IMR-90 (cell line): ENCODE measurements at regions not wholly inside any gene's neighbourhood (a gene's known extent, or its start where the extent isn't known, plus 50 kb on each side); places are given as distances from the start of the nearest gene placed in this dataset.

Source experiments
- ATAC-seq: fragments of 200-7000 bp; cut with Tn5 transposase; 2 replicates; pipeline ENCODE4 v1.9.1; 2020; ENCODE audit warnings: low read depth, mild to moderate bottlenecking, moderate library complexity
- BruUV-seq: library from RNA; stranded (reverse); fragments of 400-500 nt; replicated peaks from 2 replicates; lab custom pipeline; 2021; lab: Mats Ljungman, UMichigan
- CTCF ChIA-PET: fragments of 300-600 bp; formaldehyde crosslinking; extraction: SDS; loops from one replicate; lab custom pipeline; 2021; ENCODE audit warnings: antibody characterized with exemption; lab: Yijun Ruan, JAX
- POLR2A ChIA-PET: fragments of 300-600 bp; sonication (Branson Sonifier 250); formaldehyde crosslinking; loops from one replicate; lab custom pipeline; 2022; ENCODE audit warnings: antibody characterized with exemption; ENCODE audit not compliant: unreplicated experiment; lab: Charles Lee
- DNase-seq: peaks from one replicate; pipeline ENCODE4 v3.0.0; 2013
- H2AFZ ChIP-seq: replicated peaks from 2 replicates; pipeline ENCODE3; 2013; ENCODE audit warnings: low read length, mild to moderate bottlenecking; ENCODE audit not compliant: poor library complexity
- H2AK5ac ChIP-seq: 2 replicates; pipeline ENCODE4 v1.6.1; 2013; ENCODE audit warnings: low read depth, low read length, inconsistent platforms
- H2AK9ac ChIP-seq: replicated peaks from 2 replicates; pipeline ENCODE3; 2013; ENCODE audit warnings: mild to moderate bottlenecking, low read depth, low read length, moderate library complexity; ENCODE audit not compliant: poor library complexity
- H2BK120ac ChIP-seq: 2 replicates; pipeline ENCODE4 v1.6.1; 2013; ENCODE audit warnings: low read depth, low read length, inconsistent platforms
- H2BK15ac ChIP-seq: 3 replicates; pipeline ENCODE4 v1.6.1; 2013; ENCODE audit warnings: low read depth, low read length, inconsistent platforms
- H2BK20ac ChIP-seq: 2 replicates; pipeline ENCODE4 v1.6.1; 2013; ENCODE audit warnings: low read depth, mild to moderate bottlenecking, inconsistent platforms, low read length, moderate library complexity
- H2BK5ac ChIP-seq: 2 replicates; pipeline ENCODE4 v1.6.1; 2013; ENCODE audit warnings: mild to moderate bottlenecking, low read depth, low read length, inconsistent platforms; ENCODE audit not compliant: poor library complexity, severe bottlenecking
- H3K14ac ChIP-seq: replicated peaks from 2 replicates; pipeline ENCODE4 v1.6.1; 2013; ENCODE audit warnings: low read depth, low read length, inconsistent platforms
- H3K18ac ChIP-seq: 2 replicates; pipeline ENCODE4 v1.6.1; 2013; ENCODE audit warnings: low read depth, low read length, control low read depth
- H3K23ac ChIP-seq: 2 replicates; pipeline ENCODE4 v1.6.1; 2013; ENCODE audit warnings: low read depth, low read length, inconsistent platforms
- H3K27ac ChIP-seq: 2 replicates; pipeline ENCODE4 v1.5.1; 2013; ENCODE audit warnings: mild to moderate bottlenecking, control low read depth, low read length; ENCODE audit not compliant: insufficient read depth
- H3K27me3 ChIP-seq: 2 replicates; pipeline ENCODE4 v1.6.1; 2013; ENCODE audit warnings: low read length; ENCODE audit not compliant: control insufficient read depth, insufficient read depth
- H3K36me3 ChIP-seq: 2 replicates; pipeline ENCODE4 v1.6.1; 2013; ENCODE audit warnings: low read length, mixed read lengths; ENCODE audit not compliant: control insufficient read depth, insufficient read depth
- H3K4ac ChIP-seq: 2 replicates; pipeline ENCODE4 v1.6.1; 2013; ENCODE audit warnings: low read depth, low read length, inconsistent platforms
- H3K4me1 ChIP-seq: 2 replicates; pipeline ENCODE4 v1.6.1; 2013; ENCODE audit warnings: low read length, mixed read lengths; ENCODE audit not compliant: control insufficient read depth, insufficient read depth
- H3K4me2 ChIP-seq: 2 replicates; pipeline ENCODE4 v1.6.1; 2013; ENCODE audit warnings: low read depth, mild to moderate bottlenecking, control low read depth, low read length, moderate library complexity
- H3K4me3 ChIP-seq: 2 replicates; pipeline ENCODE4 v1.5.1; 2013; ENCODE audit warnings: low read depth, mild to moderate bottlenecking, control low read depth, low read length, moderate library complexity; ENCODE audit not compliant: insufficient read depth
- H3K56ac ChIP-seq: 2 replicates; pipeline ENCODE4 v1.6.1; 2013; ENCODE audit warnings: low read length, inconsistent platforms; ENCODE audit not compliant: insufficient read depth; ENCODE audit errors: extremely low read depth
- H3K79me1 ChIP-seq, 2 experiments: 2 replicates each; pipeline ENCODE4 v1.6.1; 2013; ENCODE audit warnings: low read length in 2 of 2, inconsistent platforms in 1 of 2, low read depth in 1 of 2
- H3K9ac ChIP-seq: 2 replicates; pipeline ENCODE4 v1.6.1; 2013; ENCODE audit warnings: low read depth, low read length, control low read depth
- H3K9me1 ChIP-seq: 2 replicates; pipeline ENCODE4 v1.6.1; 2013; ENCODE audit warnings: low read length, inconsistent platforms; ENCODE audit not compliant: insufficient read depth
- H3K9me3 ChIP-seq: 2 replicates; pipeline ENCODE4 v1.6.1; 2013; ENCODE audit warnings: low read length; ENCODE audit not compliant: control insufficient read depth, insufficient read depth
- H4K20me1 ChIP-seq: 2 replicates; pipeline ENCODE4 v1.6.1; 2013; ENCODE audit warnings: low read length, inconsistent platforms; ENCODE audit not compliant: insufficient read depth
- H4K5ac ChIP-seq: 2 replicates; pipeline ENCODE4 v1.6.1; 2013; ENCODE audit warnings: mild to moderate bottlenecking, low read depth, low read length, control low read depth
- H4K8ac ChIP-seq, 2 experiments: 2 replicates each; pipeline ENCODE4 v1.6.1; 2013; ENCODE audit warnings: low read depth in 2 of 2, low read length in 2 of 2, control low read depth in 1 of 2, inconsistent platforms in 1 of 2
- H4K91ac ChIP-seq: 2 replicates; pipeline ENCODE4 v1.6.1; 2013; ENCODE audit warnings: low read depth, low read length, inconsistent platforms; ENCODE audit not compliant: insufficient read depth
- BHLHE40 ChIP-seq: fragments of 150-350 bp; IDR thresholded peaks from 2 replicates; pipeline ENCODE4 v1.6.1; 2016; ENCODE audit warnings: mild to moderate bottlenecking, low read depth, low read length
- CEBPB ChIP-seq: IDR thresholded peaks from 2 replicates; pipeline ENCODE4 v1.6.1; 2012; ENCODE audit warnings: low read depth, low read length, improper control_type of control experiment
- CHD1 ChIP-seq: IDR thresholded peaks from 2 replicates; pipeline ENCODE4 v1.6.1; 2012; ENCODE audit warnings: low read depth, low read length, improper control_type of control experiment
- CTCF ChIP-seq: conservative IDR thresholded peaks from 2 replicates; pipeline ENCODE4 v1.5.1; 2012; ENCODE audit warnings: mild to moderate bottlenecking, low read depth, low read length, improper control_type of control experiment
- ELK1 ChIP-seq: fragments of 150-350 bp; IDR thresholded peaks from 2 replicates; pipeline ENCODE4 v1.6.1; 2016; ENCODE audit warnings: low read depth, mild to moderate bottlenecking, low read length, moderate library complexity, borderline replicate concordance
- FOS ChIP-seq: fragments of 150-350 bp; IDR thresholded peaks from 2 replicates; pipeline ENCODE4 v1.6.1; 2016; ENCODE audit warnings: low read depth, low read length
- MAFK ChIP-seq: IDR thresholded peaks from 2 replicates; pipeline ENCODE4 v1.6.1; 2012; ENCODE audit warnings: low read depth, low read length, improper control_type of control experiment
- MAZ ChIP-seq: IDR thresholded peaks from 2 replicates; pipeline ENCODE4 v1.6.1; 2012; ENCODE audit warnings: low read depth, mild to moderate bottlenecking, low read length, improper control_type of control experiment, moderate library complexity, borderline replicate concordance
- MXI1 ChIP-seq: IDR thresholded peaks from 2 replicates; pipeline ENCODE4 v1.6.1; 2012; ENCODE audit warnings: low read depth, mild to moderate bottlenecking, low read length, moderate library complexity, borderline replicate concordance
- NFE2L2 ChIP-seq: fragments of 150-350 bp; IDR thresholded peaks from 2 replicates; pipeline ENCODE4 v1.6.1; 2016; ENCODE audit warnings: low read depth, mild to moderate bottlenecking, low read length
- POLR2A ChIP-seq: IDR thresholded peaks from 2 replicates; pipeline ENCODE4 v1.6.1; 2012; ENCODE audit warnings: mild to moderate bottlenecking, low read depth, low read length
- RAD21 ChIP-seq: IDR thresholded peaks from 2 replicates; pipeline ENCODE4 v1.6.1; 2012; ENCODE audit warnings: low read length, improper control_type of control experiment
- RCOR1 ChIP-seq: IDR thresholded peaks from 2 replicates; pipeline ENCODE4 v1.6.1; 2012; ENCODE audit warnings: mild to moderate bottlenecking, low read length, improper control_type of control experiment; ENCODE audit not compliant: insufficient replicate concordance
- RFX5 ChIP-seq: IDR thresholded peaks from 2 replicates; pipeline ENCODE4 v1.8.0; 2012; ENCODE audit warnings: low read depth, mild to moderate bottlenecking, low read length, moderate library complexity
- SMC3 ChIP-seq: fragments of 150-350 bp; IDR thresholded peaks from 2 replicates; pipeline ENCODE4 v1.6.1; 2016; ENCODE audit warnings: low read depth, mild to moderate bottlenecking, antibody characterized with exemption, low read length, moderate library complexity
- USF2 ChIP-seq: fragments of 150-350 bp; IDR thresholded peaks from 2 replicates; pipeline ENCODE4 v1.6.1; 2017; ENCODE audit warnings: mild to moderate bottlenecking, antibody characterized with exemption, low read length, low read depth
- dilution Hi-C: fragments of 300-500 bp; cut with HindIII; formaldehyde crosslinking; loops from one replicate; pipeline ENCODE4 v1.14.3; 2018; ENCODE audit warnings: low sequenced_read_pairs; ENCODE audit not compliant: unreplicated experiment
- in situ Hi-C: fragments of 300-500 bp; cut with MboI; formaldehyde crosslinking; loops from 3 replicates; pipeline ENCODE4 v1.14.3; 2019; ENCODE audit warnings: low sequenced_read_pairs, inconsistent platforms, mixed read lengths
- intact Hi-C: fragments of 100-400 bp; cut with micrococcal nuclease; formaldehyde crosslinking; loops from 2 replicates; pipeline ENCODE4 v1.10.0; 2022

GRCh38 chr5:29414681-29415080 lies 1778.8 kb upstream of the CDH6 start:
- Histone ChIP-seq H3K9me3 (no peaks in the 10 kb centered on the region), H3K4me3 (no peak overlapping the region), H3K56ac (no peak overlapping the region), H3K4me1 (no peaks in the 10 kb centered on the region), H3K36me3 (no peaks in the 10 kb centered on the region), H4K91ac (no peak overlapping the region), H2AFZ (no peak overlapping the region), H2AK9ac (no peak overlapping the region), H3K4me2 (no peak overlapping the region), H3K27me3 (no peaks in the 10 kb centered on the region), H2BK5ac (no peak overlapping the region), H3K9me1 (no peaks in the 10 kb centered on the region), H3K18ac (no peak overlapping the region), H4K8ac (no peak overlapping the region), H2BK120ac (no peak overlapping the region), H3K14ac (no peak overlapping the region), H2BK20ac (no peak overlapping the region), H3K23ac (no peak overlapping the region), H2AK5ac (no peak overlapping the region), H3K4ac (no peak overlapping the region), H3K9ac (no peak overlapping the region), H4K5ac (no peak overlapping the region), H3K27ac (no peak overlapping the region), H3K79me1 (no peaks in the 10 kb centered on the region), H2BK15ac (no peak overlapping the region), H4K20me1 (no peaks in the 10 kb centered on the region)
- ATAC-seq (no peak), DNase-seq (no peak)
- intact Hi-C loops = no loop called here
- POLR2A ChIA-PET = no interaction called here
- in situ Hi-C loops = no loop called here
- dilution Hi-C loops = no loop called here
- TF ChIP-seq RCOR1 (no peak), USF2 (no peak), BHLHE40 (no peak), MAFK (no peak), RAD21 (no peak), FOS (no peak), NFE2L2 (no peak), RFX5 (no peak), MAZ (no peak), CHD1 (no peak), POLR2A (no peak), ELK1 (no peak), MXI1 (no peak), CEBPB (no peak), SMC3 (no peak), CTCF (no peak)
- CTCF ChIA-PET = no interaction called here
- no TSS peak for BruUV-seq
